ENCODE measurements at regions not wholly inside any gene's neighbourhood (a gene's known extent, or its start where the extent isn't known, plus 50 kb on each side); places are given as distances from the start of the nearest gene placed in this dataset.
"Not testable (repeated sequence)": the region's sequence is repeated elsewhere in the genome, so short reads cannot be mapped to it uniquely, and the experiment has no call there.

- DNase-seq, result no peak
Measured at GRCh38 chr6:86028776-86029175, 386.1 kb upstream of the SYNCRIP start.

GRCh38 chr6:86026890-86027289 is 384.2 kb upstream of the SYNCRIP start:
- DNase-seq, result not testable (repeated sequence)

- peak; percentile 91 for DNase-seq
Measured at GRCh38 chr6:86017236-86017635, 374.6 kb upstream of the SYNCRIP start.

GRCh38 chr6:86016567-86016966 is 373.9 kb upstream of the SYNCRIP start:
- no peak for DNase-seq

GRCh38 chr6:86016077-86016476 is 373.4 kb upstream of the SYNCRIP start:
- DNase-seq, result no peak

- DNase-seq, result not testable (repeated sequence)
Measured at GRCh38 chr6:86012991-86013390, 370.3 kb upstream of the SYNCRIP start.

GRCh38 chr6:86010915-86011786 is 368.5 kb upstream of the SYNCRIP start:
- peak; percentile 16 for DNase-seq

GRCh38 chr6:85997206-85997605 is 354.5 kb upstream of the SYNCRIP start:
- DNase-seq, result peak; percentile 40

- no peak for DNase-seq
Measured at GRCh38 chr6:85996034-85996375, 353.3 kb upstream of the SYNCRIP start.

- DNase-seq, result no peak
Measured at GRCh38 chr6:85995339-85996033, 352.8 kb upstream of the SYNCRIP start.

GRCh38 chr6:85986681-85987080 is 344.0 kb upstream of the SYNCRIP start:
- no peak for DNase-seq

GRCh38 chr6:85983032-85983659 is 340.5 kb upstream of the SYNCRIP start:
- peak; percentile 65 for DNase-seq

- no peak for DNase-seq
Measured at GRCh38 chr6:85977661-85978060, 335.0 kb upstream of the SYNCRIP start.

GRCh38 chr6:85975957-85976356 is 333.3 kb upstream of the SYNCRIP start:
- peak; percentile 30 for DNase-seq

- DNase-seq, result no peak
Measured at GRCh38 chr6:85971238-85971637, 328.6 kb upstream of the SYNCRIP start.

GRCh38 chr6:85966828-85967227 is 324.1 kb upstream of the SYNCRIP start:
- DNase-seq, result no peak

- no peak for DNase-seq
Measured at GRCh38 chr6:85961746-85962145, 319.1 kb upstream of the SYNCRIP start.

- no peak for DNase-seq
Measured at GRCh38 chr6:85961125-85961524, 318.4 kb upstream of the SYNCRIP start.

- DNase-seq, result no peak
Measured at GRCh38 chr6:85948481-85948880, 305.8 kb upstream of the SYNCRIP start.

- no peak for DNase-seq
Measured at GRCh38 chr6:85945459-85946185, 302.9 kb upstream of the SYNCRIP start.

GRCh38 chr6:85944776-85945175 is 302.1 kb upstream of the SYNCRIP start:
- no peak for DNase-seq

GRCh38 chr6:85942844-85943243 is 300.2 kb upstream of the SYNCRIP start:
- DNase-seq, result no peak

GRCh38 chr6:85936916-85937315 is 294.2 kb upstream of the SYNCRIP start:
- no peak for DNase-seq
